Upper lobe of left lung (tissue), 6 donors: ENCODE measurements at regions not wholly inside any gene's neighbourhood (a gene's known extent, or its start where the extent isn't known, plus 50 kb on each side); places are given as distances from the start of the nearest gene placed in this dataset.
A peak's percentile ranks its signal among the peaks of the same experiment; 100 is the strongest.

Experiments used
- ATAC-seq, 2 donors: fragments of 200-7000 bp; cut with Tn5 transposase; one replicate each; pipeline ENCODE4 v1.9.1; 2022; ENCODE audit warnings: mild to moderate bottlenecking in 2 of 2, moderate library complexity in 2 of 2; ENCODE audit not compliant: low FRiP score in 2 of 2
- DNase-seq, 2 donors: peaks; one replicate each; pipeline ENCODE4 v3.0.0-alpha.2; 2019 to 2020
- H3K27ac ChIP-seq, 4 donors: fragments of 200-600 bp; sonication (generic); one replicate each; pipeline ENCODE4 v1.5.1; 2016 to 2019
- H3K27me3 ChIP-seq, 4 donors: fragments of 200-600 bp; sonication (generic); one replicate each; pipeline ENCODE4 v1.5.1; 2017 to 2019
- H3K36me3 ChIP-seq, 4 donors: fragments of 200-600 bp; sonication (generic); one replicate each; pipeline ENCODE4 v1.5.1; 2016 to 2019
- H3K4me1 ChIP-seq, 4 donors: fragments of 200-600 bp; sonication (generic); one replicate each; pipeline ENCODE4 v1.5.1; 2018 to 2019
- H3K4me3 ChIP-seq, 4 donors: fragments of 200-600 bp; sonication (generic); one replicate each; pipeline ENCODE4 v1.5.1; 2017 to 2019; ENCODE audit warnings: mild to moderate bottlenecking in 2 of 4, moderate library complexity in 1 of 4
- H3K9me3 ChIP-seq, 4 donors: fragments of 200-600 bp; sonication (generic); one replicate each; pipeline ENCODE4 v1.5.1; 2018 to 2019
- EP300 ChIP-seq, 4 donors: sonication (generic); formaldehyde crosslinking; IDR thresholded peaks; one replicate each; pipeline ENCODE4 v1.5.1; 2017; ENCODE audit warnings: antibody characterized with exemption in 4 of 4, control low read depth in 2 of 4
- POLR2A ChIP-seq, 4 donors: fragments of 450-650 bp; IDR thresholded peaks; one replicate each; pipeline ENCODE4 v1.5.1; 2016 to 2017; ENCODE audit warnings: antibody characterized with exemption in 4 of 4, mild to moderate bottlenecking in 2 of 4
- POLR2AphosphoS5 ChIP-seq, 2 donors: sonication (generic); formaldehyde crosslinking; IDR thresholded peaks; one replicate each; pipeline ENCODE4 v1.5.1; 2017; ENCODE audit warnings: antibody characterized with exemption in 2 of 2
- WGBS, 2 donors: methylation state at CpG; one replicate each; pipeline ENCODE4 v1.1.5; 2017 to 2018; 5-methylcytosine and 5-hydroxymethylcytosine counted together
- TF ChIP-seq, protein P1 (sequence below), 6 experiments: fragments of 450-650 bp in 4 of 6; fragments of 200-600 bp in 2 of 6; sonication (generic) in 2 of 6; IDR thresholded peaks; one replicate each; pipeline ENCODE4 v1.5.1; 2016 to 2019; ENCODE audit warnings: antibody characterized with exemption in 6 of 6
- donor health status: DM: no; HTN: no; CAD: no; lungs with moderate emphysema.
- donor health status: DM: no; HTN: yes; CAD: no; lungs with severe emphysema.

DNA sequence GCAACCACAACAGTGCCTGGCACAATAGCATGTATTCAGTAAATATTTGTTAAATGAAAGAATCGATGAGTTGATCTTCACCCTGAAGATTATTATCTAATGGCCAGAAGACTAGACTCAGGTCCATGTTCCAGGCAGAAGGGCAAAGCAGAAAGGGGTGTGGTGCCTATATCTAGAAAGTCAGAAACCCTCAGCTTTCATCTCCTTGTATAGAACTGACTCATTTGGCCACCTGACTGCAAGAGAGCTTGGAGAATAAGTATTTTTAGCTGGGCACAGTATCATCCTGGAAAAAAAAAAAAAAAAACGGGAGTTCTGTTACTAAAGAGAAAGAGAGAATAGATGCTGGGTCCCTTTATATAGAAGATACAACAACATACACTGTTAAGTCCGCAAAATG is 69.7 kb upstream of the SPRED1 start:
- ATAC-seq (no peak), DNase-seq (no peak)
- no peak overlapping the region for H3K4me3 ChIP-seq
- H3K9me3 ChIP-seq: no peaks in the 10 kb centered on the region
- H3K36me3 ChIP-seq: no peaks in the 10 kb centered on the region
- WGBS, 2 donors: 78 to 80% methylated on average over 3 of the region's 3 CpGs
- no peak overlapping the region for H3K27ac ChIP-seq
- TF ChIP-seq POLR2AphosphoS5 (IDR thresholded peaks at IDR 0.05) (no peak), POLR2A (IDR thresholded peaks at IDR 0.05) (no peak), EP300 (IDR thresholded peaks at IDR 0.05) (no peak)
- TF ChIP-seq, protein P1, sequence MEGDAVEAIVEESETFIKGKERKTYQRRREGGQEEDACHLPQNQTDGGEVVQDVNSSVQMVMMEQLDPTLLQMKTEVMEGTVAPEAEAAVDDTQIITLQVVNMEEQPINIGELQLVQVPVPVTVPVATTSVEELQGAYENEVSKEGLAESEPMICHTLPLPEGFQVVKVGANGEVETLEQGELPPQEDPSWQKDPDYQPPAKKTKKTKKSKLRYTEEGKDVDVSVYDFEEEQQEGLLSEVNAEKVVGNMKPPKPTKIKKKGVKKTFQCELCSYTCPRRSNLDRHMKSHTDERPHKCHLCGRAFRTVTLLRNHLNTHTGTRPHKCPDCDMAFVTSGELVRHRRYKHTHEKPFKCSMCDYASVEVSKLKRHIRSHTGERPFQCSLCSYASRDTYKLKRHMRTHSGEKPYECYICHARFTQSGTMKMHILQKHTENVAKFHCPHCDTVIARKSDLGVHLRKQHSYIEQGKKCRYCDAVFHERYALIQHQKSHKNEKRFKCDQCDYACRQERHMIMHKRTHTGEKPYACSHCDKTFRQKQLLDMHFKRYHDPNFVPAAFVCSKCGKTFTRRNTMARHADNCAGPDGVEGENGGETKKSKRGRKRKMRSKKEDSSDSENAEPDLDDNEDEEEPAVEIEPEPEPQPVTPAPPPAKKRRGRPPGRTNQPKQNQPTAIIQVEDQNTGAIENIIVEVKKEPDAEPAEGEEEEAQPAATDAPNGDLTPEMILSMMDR (IDR thresholded peaks at IDR 0.05): no peak
- H3K27me3 ChIP-seq: no peaks in the 10 kb centered on the region
- H3K4me1 ChIP-seq: no peaks in the 10 kb centered on the region

DNA sequence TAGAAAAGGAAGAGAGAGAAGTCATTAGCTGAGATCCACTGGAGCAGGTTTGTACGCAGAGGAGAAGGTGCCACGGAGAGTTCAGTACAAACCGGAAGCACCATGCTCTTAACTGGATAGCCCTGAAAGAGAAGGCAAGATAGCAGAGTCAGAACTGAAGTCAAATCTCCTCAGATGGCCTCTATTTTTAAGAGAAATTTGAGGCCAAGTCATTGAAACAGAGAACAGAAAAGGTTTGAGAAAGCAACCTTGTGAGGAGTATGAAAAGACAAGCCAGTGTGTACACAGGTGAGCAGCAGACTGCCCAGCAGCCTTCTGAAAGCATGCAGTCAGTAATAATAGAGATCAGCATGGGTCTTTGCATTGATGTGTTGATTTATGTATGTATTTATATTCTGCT is 66.1 kb upstream of the SPRED1 start:
- ATAC-seq (no peak), DNase-seq (no peak)
- no peaks in the 10 kb centered on the region for H3K36me3 ChIP-seq
- no peak overlapping the region for H3K27ac ChIP-seq
- no peak overlapping the region for H3K4me3 ChIP-seq
- no peaks in the 10 kb centered on the region for H3K27me3 ChIP-seq
- no peak for TF ChIP-seq POLR2A (IDR thresholded peaks at IDR 0.05)
- TF ChIP-seq, protein P1 (IDR thresholded peaks at IDR 0.05): no peak
- no peak for TF ChIP-seq POLR2AphosphoS5 (IDR thresholded peaks at IDR 0.05)
- no peak for TF ChIP-seq EP300 (IDR thresholded peaks at IDR 0.05)
- H3K4me1 ChIP-seq: no peaks in the 10 kb centered on the region
- WGBS, 2 donors: 74 to 87% methylated on average over 3 of the region's 3 CpGs
- no peaks in the 10 kb centered on the region for H3K9me3 ChIP-seq

DNA sequence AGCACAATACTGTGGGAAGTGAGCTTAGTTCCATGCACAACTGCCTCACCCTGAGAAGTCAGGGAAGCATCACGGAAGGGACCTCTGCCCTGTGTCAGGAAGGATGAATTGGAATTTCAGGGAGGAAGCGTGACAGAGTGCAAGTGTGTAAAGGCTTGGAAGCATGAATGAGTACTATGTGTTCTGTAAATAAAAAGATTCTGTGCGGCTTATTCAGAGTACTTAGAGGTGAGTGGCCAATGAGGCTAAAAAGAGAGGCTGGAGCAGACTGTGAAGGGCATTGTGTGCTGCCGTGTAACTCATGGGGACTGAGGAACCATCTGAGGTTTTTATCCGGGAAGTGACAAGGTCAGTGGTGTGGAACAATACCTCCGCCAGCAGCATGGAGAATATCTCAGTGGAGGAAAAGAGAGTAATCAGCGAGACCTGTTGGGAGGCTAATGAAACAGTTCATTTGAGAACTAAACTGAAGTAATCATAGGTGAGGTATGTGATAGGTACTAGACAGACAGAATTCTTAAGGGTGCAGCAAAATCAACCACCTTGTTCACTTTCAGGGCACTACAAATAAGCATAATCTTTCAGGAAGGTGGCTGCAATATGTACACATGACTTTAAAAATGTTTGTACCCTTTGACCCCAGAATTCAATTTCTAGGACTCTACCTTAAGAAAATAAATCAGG is 64.9 kb upstream of the SPRED1 start:
- peak; percentile 39 to 61 for ATAC-seq
- Histone ChIP-seq H3K36me3 (no peaks in the 10 kb centered on the region), H3K27me3 (no peaks in the 10 kb centered on the region), H3K4me3 (no peak overlapping the region), H3K4me1 (no peaks in the 10 kb centered on the region), H3K27ac (peak overlapping the region in 1 of 4 donors; percentile 42), H3K9me3 (no peaks in the 10 kb centered on the region)
- peak in 1 of 2 donors; percentile 39 for DNase-seq
- no peak for TF ChIP-seq POLR2AphosphoS5 (IDR thresholded peaks at IDR 0.05)
- no peak for TF ChIP-seq POLR2A (IDR thresholded peaks at IDR 0.05)
- no peak for TF ChIP-seq EP300 (IDR thresholded peaks at IDR 0.05)
- TF ChIP-seq, protein P1 (IDR thresholded peaks at IDR 0.05): no peak
- 52 to 55% methylated on average over 7 of the region's 7 CpGs for WGBS, 2 donors

DNA sequence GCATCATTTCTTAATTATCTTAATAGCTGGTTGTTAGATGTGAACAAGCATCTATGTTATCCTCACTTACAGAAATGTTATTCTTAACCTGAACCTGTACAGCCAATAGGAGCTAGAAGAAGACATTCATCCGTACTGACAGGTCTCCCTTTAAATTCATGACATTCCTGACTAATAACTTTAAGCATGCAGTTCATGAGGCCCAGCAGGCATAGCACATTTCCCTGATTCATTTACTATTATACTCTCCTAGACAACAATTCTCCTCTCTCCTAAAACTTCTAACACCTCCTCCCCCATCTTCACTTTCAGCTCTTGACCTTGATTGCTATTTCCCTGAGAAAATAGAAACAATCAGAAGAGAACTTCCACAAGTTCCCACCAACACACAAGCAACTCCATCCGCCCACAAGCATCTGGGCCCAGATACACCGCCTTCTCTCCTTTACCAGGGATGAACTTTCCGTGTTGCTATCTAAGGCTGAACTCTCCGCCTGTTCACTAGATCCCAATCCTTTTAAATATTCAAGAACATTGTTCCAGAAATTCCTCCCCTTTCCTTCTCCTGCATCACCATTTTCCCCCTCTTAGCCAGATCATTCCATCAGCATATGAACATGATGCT is 62.9 kb upstream of the SPRED1 start:
- Histone ChIP-seq H3K27ac (no peak overlapping the region), H3K36me3 (no peaks in the 10 kb centered on the region), H3K4me3 (no peak overlapping the region), H3K4me1 (no peaks in the 10 kb centered on the region), H3K9me3 (no peaks in the 10 kb centered on the region), H3K27me3 (no peaks in the 10 kb centered on the region)
- no peak for DNase-seq
- WGBS, 2 donors: 73 to 83% methylated on average over 5 of the region's 5 CpGs
- TF ChIP-seq, protein P1 (IDR thresholded peaks at IDR 0.05): no peak
- no peak for TF ChIP-seq POLR2A (IDR thresholded peaks at IDR 0.05)
- TF ChIP-seq POLR2AphosphoS5 (IDR thresholded peaks at IDR 0.05): no peak
- TF ChIP-seq EP300 (IDR thresholded peaks at IDR 0.05): no peak
- ATAC-seq: no peak

DNA sequence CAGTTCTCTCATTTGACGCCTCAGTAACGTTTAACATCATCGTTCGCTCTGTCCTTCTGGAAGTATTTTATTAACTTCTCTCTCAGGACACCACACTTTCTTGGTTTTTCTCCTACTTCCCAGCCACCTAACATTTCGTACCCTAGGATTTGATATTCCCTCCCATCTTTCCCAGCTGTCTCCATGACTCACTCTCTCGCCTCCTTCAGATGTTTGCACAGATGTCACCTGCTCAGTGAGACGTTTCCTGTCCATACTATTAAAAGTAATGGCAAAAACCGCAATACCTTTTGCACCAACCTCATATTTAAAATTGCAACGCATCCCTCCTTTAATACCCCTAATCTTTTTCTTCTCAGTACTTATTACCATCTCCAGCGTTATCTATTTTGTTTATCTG is 62.1 kb upstream of the SPRED1 start:
- H3K4me3 ChIP-seq: no peak overlapping the region
- no peaks in the 10 kb centered on the region for H3K27me3 ChIP-seq
- no peak overlapping the region for H3K27ac ChIP-seq
- no peaks in the 10 kb centered on the region for H3K9me3 ChIP-seq
- ATAC-seq (no peak), DNase-seq (no peak)
- H3K4me1 ChIP-seq: no peaks in the 10 kb centered on the region
- TF ChIP-seq EP300 (IDR thresholded peaks at IDR 0.05) (no peak), POLR2AphosphoS5 (IDR thresholded peaks at IDR 0.05) (no peak), POLR2A (IDR thresholded peaks at IDR 0.05) (no peak)
- TF ChIP-seq, protein P1 (IDR thresholded peaks at IDR 0.05): no peak
- 92 to 97% methylated on average over 10 of the region's 10 CpGs for WGBS, 2 donors
- H3K36me3 ChIP-seq: no peaks in the 10 kb centered on the region
